Activated CD4-positive, alpha-beta T cell treated with anti-CD3 and anti-CD28 coated beads, Interleukin-2, amount 50 U/mL, for 16 hours (primary cell): ENCODE measurements at regions not wholly inside any gene's neighbourhood (a gene's known extent, or its start where the extent isn't known, plus 50 kb on each side); places are given as distances from the start of the nearest gene placed in this dataset.

ENCODE experiments used
- DNase-seq: peaks from one replicate; pipeline ENCODE4 v3.0.0-alpha.2; 2020

- no peak for DNase-seq
Measured at GRCh38 chr12:111310076-111310870, 58.6 kb downstream of the PHETA1 start.

GRCh38 chr12:111309584-111309983, 59.3 kb downstream of the PHETA1 start:
- no peak for DNase-seq

DNA sequence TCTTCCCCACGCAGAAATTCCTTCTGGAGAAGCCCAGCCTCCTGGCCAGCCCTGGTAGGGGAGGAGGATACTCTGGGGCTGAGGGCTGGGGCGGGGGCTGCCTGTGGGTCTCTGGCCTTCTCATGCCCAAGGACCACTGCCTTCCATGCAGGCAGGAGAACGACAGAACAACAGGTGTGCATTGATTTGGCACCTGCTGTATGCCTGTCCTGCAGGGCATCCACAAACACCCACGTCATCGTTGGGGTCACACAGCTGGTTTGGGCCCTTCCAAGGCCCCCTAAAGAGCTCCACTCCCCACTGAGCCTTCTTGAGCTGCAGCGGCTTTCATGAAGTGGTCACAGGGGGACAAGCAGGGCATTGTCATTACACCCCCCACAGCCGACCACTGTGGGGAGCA, 60.4 kb downstream of the PHETA1 start:
- no peak for DNase-seq

DNA sequence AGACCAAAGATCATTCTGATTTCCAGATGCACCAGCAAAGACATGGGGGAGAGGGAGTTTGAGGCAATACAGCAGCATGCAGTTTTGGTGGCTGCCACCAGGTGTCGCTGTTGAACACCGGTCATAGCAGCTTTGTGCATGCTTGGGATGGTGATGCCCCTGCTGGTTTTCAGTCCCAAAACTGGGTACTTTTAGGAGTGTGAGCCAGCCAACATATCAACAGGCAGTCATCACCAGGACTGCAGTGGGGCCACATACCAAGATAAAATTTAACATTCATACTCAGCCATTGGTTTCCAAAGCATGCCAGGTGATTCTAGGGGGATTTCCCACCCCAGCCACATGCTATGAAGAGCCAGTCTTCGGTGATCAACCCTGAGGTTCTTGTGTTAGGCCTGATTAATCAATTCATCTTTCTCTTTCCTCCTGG, 64.2 kb downstream of the PHETA1 start:
- peak; percentile 31 for DNase-seq

GRCh38 chr12:111303531-111303930, 65.4 kb downstream of the PHETA1 start:
- DNase-seq = no peak

- peak; percentile 38 for DNase-seq
Measured at GRCh38 chr12:111298582-111299436, 70.1 kb downstream of the PHETA1 start.

DNA sequence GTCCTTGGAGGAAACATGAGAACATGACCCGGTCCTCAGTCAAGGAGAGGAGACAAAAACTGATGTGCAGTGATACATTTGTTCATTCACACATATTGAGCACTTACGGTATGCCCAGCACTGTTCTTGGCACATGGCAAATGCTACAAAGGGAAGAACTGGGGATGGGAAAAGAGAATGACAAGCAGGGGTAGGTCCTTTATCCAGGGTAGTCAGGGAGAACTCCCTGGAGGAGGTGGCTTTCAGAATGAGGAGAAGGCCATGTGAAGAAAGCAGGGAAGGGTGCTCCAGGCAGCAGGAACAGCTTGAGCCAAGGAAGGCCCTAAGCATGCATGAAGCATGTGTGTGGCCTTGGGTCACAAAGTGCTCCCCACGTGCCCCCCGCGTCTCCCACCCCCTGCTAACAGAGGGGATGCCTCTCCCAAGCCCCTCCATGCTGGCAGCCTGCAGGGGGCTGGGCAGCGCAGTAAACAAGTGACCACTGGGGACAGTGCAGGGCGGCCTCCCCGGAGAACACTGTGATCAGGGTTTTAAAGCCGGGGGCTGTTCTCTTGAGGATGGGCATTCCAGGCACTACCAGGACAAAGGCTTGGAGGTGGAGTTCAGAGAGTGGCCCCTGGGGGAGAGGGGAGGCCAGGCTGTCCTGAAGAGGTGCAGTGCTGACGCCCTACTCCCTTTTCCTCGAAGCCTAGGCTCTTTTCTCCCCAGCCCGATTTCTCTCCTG, 71.0 kb downstream of the PHETA1 start:
- no peak for DNase-seq

GRCh38 chr12:111296906-111297463, 71.9 kb downstream of the PHETA1 start:
- no peak for DNase-seq

- DNase-seq = no peak
Measured at GRCh38 chr12:111295176-111295575, 73.7 kb downstream of the PHETA1 start.

DNA sequence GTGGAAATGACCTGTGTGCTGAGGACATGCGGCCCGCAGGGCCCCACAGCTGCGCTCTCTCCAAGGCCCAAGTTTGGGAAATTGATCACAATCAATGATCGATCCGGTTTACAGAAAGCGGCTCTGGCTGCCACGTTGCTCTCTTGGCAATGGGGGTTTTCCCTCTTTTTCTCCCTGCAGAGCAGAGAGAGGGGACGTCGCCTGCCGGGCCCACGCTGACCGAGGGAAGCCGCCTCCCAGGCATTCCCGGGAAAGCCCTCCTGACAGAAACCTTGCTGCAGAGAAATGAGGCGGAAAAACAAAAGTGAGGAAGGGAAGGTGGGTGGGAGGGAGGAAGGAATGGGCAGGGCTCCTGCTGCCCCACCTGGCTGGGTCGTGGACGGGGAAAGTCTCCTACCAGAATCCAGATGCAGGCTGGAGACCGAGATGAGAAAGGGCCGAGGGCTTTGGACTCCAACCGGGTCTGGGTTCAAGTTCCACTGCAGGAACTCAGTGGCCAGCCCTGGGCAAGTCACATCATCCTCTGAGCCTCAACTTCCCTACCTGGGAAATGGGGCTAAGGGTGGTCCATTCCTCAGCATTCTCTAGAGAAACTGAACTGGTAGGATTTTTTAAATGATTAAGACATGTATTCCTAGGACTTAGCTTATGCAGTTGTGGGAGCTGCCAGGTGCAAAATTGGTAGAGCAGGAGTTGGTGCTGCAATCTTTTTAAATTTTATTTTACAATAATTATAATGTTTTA, 75.5 kb downstream of the PHETA1 start:
- DNase-seq = no peak

- DNase-seq = no peak
Measured at GRCh38 chr12:111291357-111291756, 77.5 kb downstream of the PHETA1 start.

DNA sequence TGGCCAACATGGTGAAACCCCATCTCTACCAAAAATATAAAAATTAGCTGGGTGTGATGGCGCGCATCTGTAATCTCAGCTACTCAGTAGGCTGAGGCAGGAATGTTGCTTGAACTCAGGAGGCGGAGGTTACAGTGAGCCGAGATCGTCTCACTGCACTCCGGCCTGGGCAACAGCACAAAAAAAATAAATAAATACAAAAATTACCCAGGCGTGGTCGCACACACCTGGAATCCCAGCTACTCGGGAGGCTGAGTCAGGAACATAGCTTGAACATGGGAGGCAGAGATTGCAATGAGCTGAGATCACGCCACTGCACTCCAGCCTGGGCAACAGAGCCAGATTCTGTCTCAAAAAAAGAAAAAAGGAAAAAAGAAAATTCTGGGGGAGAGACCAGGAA, 80.1 kb downstream of the PHETA1 start:
- no peak for DNase-seq

DNA sequence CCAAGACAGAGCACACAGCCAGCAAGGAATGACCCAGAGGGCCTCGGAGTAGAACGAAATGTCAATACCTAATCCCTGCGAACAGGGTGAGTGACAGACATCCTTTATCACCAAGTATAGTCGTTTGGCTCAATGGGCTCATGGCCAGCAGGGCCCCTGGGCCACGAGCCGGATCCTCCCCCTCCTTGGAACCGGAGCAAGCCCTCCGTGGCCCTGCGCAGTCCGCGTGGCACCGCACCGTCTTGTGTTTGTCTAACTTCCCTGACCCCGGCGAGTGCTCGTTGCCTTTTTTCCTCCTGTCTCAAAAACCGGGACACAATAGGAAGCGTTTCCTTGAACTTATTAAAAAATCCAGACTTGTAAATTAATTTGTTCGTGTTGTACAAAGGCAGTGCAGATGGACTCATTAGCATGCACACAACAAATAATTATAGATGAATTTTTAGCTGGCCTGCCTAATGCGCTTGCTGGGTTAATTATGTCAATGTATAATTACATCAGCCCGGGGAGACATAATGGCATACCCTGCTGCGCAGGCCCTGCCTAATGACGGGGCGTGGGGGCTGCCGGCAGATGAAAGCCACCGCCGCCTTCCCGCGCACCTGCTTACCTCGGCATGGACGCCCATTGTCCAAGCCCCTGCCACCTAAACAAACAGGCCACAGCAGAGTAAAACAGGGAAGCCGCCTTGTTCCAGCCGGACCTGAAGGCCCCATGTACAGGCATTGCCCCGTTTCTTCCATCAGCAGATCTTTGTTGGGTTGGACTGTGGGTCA, 81.6 kb downstream of the PHETA1 start:
- no peak for DNase-seq

- no peak for DNase-seq
Measured at GRCh38 chr12:111285200-111285599, 83.7 kb downstream of the PHETA1 start.

DNA sequence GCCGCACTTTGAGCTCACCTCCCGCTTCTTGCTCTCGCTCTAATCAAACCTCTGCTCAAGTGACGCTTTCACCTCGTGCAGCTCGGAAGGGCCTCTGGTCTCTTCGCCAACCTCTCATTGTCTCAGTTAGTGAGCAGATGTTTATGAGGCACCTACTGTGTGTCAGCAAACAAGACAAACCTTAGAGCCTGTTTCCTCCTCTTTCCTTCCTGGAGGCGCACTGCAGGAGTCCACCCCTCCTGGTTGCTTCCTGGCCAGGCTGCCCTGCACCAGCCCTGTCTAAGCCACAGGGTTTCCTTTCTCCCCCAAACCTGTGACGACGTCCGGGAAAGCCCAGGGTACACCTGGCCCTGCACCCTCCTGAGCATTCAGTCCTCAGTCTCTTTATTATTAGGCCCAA, 84.2 kb downstream of the PHETA1 start:
- no peak for DNase-seq

DNA sequence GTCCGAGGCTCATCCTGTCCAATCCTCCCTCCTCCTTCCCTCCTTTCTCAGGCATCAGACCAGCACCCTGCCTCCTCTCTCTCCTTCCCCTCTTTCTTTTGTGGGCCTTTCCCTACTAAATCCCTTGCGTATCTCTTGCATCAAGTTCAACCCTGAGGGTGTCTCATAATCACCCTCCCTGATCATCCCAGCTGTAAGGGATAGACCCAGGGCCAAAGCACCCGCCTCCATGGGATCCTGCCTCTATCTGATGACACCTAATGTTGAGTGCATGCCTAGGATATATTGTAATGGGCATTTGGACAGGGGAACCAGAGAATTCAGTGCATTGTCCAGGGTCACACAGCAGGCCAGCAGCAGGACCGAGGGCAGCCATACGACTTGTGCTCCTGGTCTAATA, 84.9 kb downstream of the PHETA1 start:
- DNase-seq = no peak

- no peak for DNase-seq
Measured at GRCh38 chr12:111283521-111283920, 85.4 kb downstream of the PHETA1 start.

- DNase-seq = no peak
Measured at GRCh38 chr12:111277570-111277969, 91.3 kb downstream of the PHETA1 start.

- no peak for DNase-seq
Measured at GRCh38 chr12:111276146-111276545, 92.7 kb downstream of the PHETA1 start.

DNA sequence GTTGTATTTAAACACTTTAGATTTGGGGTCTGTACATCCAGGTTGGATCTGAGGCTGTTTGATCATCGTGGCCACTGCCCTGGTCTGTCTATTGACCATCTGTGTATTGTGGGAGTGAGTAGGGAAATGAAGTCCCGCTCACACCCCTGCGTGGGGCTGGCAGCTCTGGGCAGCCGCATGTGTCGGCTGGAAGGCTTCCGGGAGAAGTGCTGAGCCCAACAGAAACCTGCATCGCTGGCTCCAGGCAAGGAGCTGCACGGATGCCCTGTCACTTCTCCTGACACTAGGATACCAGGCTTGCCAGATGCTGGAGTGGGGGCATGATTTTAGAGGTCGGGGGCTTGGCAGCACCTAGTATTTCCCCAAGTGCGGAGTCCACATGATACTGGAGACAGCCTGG, 93.6 kb downstream of the PHETA1 start:
- DNase-seq = no peak

GRCh38 chr12:111274777-111275176, 94.1 kb downstream of the PHETA1 start:
- no peak for DNase-seq
